ENCODE measurements at regions not wholly inside any gene's neighbourhood (a gene's known extent, or its start where the extent isn't known, plus 50 kb on each side); places are given as distances from the start of the nearest gene placed in this dataset.

DNA sequence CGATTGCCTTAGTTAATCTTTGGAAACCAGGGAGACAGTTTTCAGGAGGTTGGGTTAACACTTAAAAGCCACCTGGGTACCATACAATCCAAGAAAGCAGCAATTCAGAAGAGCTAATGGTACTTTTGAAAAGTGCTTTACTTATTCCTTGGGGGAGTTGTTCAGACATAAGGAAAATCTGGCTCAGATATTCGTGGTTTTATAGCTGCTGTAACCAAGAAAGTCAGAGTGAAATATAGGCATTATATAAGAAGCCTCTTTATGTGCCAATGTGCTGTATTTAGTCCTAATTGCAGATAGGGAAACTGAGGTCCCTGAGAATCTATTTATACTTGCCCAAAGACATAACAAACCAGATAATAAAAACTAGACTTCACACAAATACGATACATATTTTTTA is 387.5 kb downstream of the COG6 start:
- TF ChIP-seq, protein P1, sequence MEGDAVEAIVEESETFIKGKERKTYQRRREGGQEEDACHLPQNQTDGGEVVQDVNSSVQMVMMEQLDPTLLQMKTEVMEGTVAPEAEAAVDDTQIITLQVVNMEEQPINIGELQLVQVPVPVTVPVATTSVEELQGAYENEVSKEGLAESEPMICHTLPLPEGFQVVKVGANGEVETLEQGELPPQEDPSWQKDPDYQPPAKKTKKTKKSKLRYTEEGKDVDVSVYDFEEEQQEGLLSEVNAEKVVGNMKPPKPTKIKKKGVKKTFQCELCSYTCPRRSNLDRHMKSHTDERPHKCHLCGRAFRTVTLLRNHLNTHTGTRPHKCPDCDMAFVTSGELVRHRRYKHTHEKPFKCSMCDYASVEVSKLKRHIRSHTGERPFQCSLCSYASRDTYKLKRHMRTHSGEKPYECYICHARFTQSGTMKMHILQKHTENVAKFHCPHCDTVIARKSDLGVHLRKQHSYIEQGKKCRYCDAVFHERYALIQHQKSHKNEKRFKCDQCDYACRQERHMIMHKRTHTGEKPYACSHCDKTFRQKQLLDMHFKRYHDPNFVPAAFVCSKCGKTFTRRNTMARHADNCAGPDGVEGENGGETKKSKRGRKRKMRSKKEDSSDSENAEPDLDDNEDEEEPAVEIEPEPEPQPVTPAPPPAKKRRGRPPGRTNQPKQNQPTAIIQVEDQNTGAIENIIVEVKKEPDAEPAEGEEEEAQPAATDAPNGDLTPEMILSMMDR (IDR thresholded peaks at IDR 0.05 in 8 of 11, conservative IDR thresholded peaks at IDR 0.05 in 3 of 11), result no peak
- TF ChIP-seq POLR2A (IDR thresholded peaks at IDR 0.05) (no peak), POLR2AphosphoS5 (IDR thresholded peaks at IDR 0.05) (no peak)
